Tibial nerve (tissue), 4 donors: ENCODE measurements at regions not wholly inside any gene's neighbourhood (a gene's known extent, or its start where the extent isn't known, plus 50 kb on each side); places are given as distances from the start of the nearest gene placed in this dataset.

Experiments
- EP300 ChIP-seq, 2 donors: sonication (generic); formaldehyde crosslinking; IDR thresholded peaks; one replicate each; pipeline ENCODE4 v1.6.1; 2017; ENCODE audit warnings: antibody characterized with exemption in 2 of 2, mild to moderate bottlenecking in 1 of 2
- TF ChIP-seq, protein P1 (sequence below), 5 experiments: fragments of 200-600 bp in 3 of 5; fragments of 450-650 bp in 2 of 5; sonication (generic) in 3 of 5; IDR thresholded peaks; one replicate each; pipeline ENCODE4 v1.5.1; 2016 to 2019; ENCODE audit warnings: antibody characterized with exemption in 5 of 5, mild to moderate bottlenecking in 3 of 5, moderate library complexity in 2 of 5

GRCh38 chr5:118603278-118603677, 385.1 kb downstream of the DTWD2 start:
- TF ChIP-seq EP300 (IDR thresholded peaks at IDR 0.05): no peak
- TF ChIP-seq, protein P1, sequence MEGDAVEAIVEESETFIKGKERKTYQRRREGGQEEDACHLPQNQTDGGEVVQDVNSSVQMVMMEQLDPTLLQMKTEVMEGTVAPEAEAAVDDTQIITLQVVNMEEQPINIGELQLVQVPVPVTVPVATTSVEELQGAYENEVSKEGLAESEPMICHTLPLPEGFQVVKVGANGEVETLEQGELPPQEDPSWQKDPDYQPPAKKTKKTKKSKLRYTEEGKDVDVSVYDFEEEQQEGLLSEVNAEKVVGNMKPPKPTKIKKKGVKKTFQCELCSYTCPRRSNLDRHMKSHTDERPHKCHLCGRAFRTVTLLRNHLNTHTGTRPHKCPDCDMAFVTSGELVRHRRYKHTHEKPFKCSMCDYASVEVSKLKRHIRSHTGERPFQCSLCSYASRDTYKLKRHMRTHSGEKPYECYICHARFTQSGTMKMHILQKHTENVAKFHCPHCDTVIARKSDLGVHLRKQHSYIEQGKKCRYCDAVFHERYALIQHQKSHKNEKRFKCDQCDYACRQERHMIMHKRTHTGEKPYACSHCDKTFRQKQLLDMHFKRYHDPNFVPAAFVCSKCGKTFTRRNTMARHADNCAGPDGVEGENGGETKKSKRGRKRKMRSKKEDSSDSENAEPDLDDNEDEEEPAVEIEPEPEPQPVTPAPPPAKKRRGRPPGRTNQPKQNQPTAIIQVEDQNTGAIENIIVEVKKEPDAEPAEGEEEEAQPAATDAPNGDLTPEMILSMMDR (IDR thresholded peaks at IDR 0.05): no peak
